Left cardiac atrium (tissue), 4 donors: ENCODE measurements at regions not wholly inside any gene's neighbourhood (a gene's known extent, or its start where the extent isn't known, plus 50 kb on each side); places are given as distances from the start of the nearest gene placed in this dataset.
"Not testable (repeated sequence)": the region's sequence is repeated elsewhere in the genome, so short reads cannot be mapped to it uniquely, and the experiment has no call there.

Experiments used
- ATAC-seq, 2 donors: fragments of 200-7000 bp; cut with Tn5 transposase; one replicate each; pipeline ENCODE4 v1.9.1; 2020; ENCODE audit warnings: mild to moderate bottlenecking in 2 of 2, moderate library complexity in 2 of 2
- DNase-seq: peaks from one replicate; pipeline ENCODE4 v3.0.0-alpha.2; 2020
- intact Hi-C, 2 donors: fragments of 100-400 bp; cut with DNase I; formaldehyde crosslinking; loops; one replicate each; pipeline versions ENCODE4 v1.14.1 to v1.15.1; 2022 to 2023
- donor health status: DM: no; HTN: yes; CAD: no.
- donor health status: DM: no; HTN: yes; CAD: no; lungs with severe emphysema.
- donor health status: DM: yes; HTN: yes; CAD: no.
- donor health status: Dilated cardiomyopathy.

GRCh38 chr10:64374346-64374745, 853.1 kb downstream of the REEP3 start:
- DNase-seq = no peak
- ATAC-seq = no peak
- intact Hi-C loops = no loop called here

GRCh38 chr10:64376167-64376566, 855.0 kb downstream of the REEP3 start:
- no peak for ATAC-seq
- DNase-seq = no peak
- intact Hi-C loops = no loop called here

DNA sequence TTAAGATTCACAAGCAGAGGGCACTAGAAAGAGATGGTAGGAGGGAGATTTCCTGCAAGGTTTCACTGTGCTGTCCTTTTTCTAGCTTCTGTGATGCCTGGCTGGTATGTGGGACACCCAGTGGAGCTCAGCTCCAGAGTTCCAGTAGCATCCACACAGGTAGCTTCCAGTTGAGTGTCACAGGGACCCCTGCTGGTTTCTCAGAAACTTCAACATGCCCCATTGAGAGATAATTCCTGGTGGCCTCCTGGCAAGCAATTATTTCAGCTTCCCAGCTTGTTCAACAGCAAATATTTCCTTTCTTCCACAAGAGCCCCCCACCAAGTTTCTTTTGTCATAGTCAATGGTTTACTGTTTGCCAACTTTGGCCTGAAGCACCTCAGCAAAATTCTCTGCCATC, 858.7 kb downstream of the REEP3 start:
- DNase-seq (no peak), ATAC-seq (no peak)
- intact Hi-C loops = no loop called here

DNA sequence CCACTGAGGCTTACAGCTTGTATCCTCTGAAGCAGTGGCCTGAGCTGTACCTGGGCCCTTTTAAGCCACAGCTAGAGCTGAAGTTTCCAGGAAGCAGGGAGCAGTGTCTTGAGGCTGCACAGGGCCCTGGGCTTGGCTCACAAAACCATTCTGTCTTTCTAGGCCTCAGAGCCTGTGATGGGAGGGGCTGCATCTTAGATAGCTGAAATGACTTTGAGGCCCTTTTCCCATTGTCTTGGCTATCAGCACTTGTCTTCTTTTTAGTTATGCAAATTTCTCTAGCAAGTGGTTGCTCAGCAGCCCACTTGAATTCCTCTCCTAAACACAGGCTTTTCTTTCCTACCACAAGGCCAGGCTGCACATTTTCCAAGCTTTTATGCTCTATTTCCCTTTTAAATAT, 864.2 kb downstream of the REEP3 start:
- intact Hi-C loops = no loop called here
- no peak for DNase-seq
- no peak for ATAC-seq

GRCh38 chr10:64394744-64395143, 873.5 kb downstream of the REEP3 start:
- intact Hi-C loops = no loop called here
- ATAC-seq (peak in 1 of 2 donors; percentile 48), DNase-seq (no peak)

- intact Hi-C loops = no loop called here
- DNase-seq (no peak), ATAC-seq (peak in 1 of 2 donors; percentile 73)
These were observed 875.0 kb downstream of the REEP3 start for GRCh38 chr10:64396105-64396708.

- intact Hi-C loops = no loop called here
- no peak for ATAC-seq
- DNase-seq = no peak
These were observed 875.9 kb downstream of the REEP3 start for GRCh38 chr10:64397125-64397524.

DNA sequence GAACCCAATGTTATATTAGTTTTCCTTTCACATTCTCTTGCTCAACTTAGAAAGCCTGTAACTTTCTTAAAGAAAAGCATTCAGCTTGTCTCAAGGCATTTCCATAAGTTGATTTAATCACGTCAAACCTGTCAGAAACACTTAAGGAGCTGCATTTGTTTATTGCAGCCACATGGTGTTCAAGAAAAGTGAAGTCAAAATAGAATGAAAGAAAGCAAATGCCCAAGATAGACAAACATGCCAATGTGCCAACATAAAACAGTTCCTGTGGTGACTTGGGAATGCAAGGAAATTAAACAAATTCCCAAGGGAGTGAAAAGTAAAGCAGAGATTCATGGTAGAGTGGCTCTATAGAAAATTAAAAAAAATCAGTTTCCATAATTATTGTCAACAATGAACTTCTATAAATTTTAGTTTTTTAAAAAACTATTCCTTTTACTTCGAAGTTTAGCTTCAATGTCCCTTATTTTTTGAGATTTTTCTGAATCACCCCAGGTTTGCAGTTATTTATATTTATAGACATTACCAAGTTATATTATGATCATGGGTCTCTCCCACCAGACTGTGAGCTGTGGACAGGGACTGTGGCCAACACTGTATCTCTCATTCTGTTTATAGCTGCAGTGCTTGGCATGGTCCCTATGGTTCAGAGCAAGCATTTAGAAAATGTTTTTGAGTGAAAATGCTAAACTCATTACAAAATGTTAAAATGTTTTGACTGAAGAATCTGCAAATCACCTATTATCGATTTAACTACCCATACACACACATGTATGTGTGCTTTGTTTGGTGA, 887.4 kb downstream of the REEP3 start:
- DNase-seq = no peak
- intact Hi-C loops = no loop called here
- no peak for ATAC-seq

- intact Hi-C loops = no loop called here
- DNase-seq = no peak
- ATAC-seq = no peak
These were observed 888.1 kb downstream of the REEP3 start for GRCh38 chr10:64409349-64409748.

DNA sequence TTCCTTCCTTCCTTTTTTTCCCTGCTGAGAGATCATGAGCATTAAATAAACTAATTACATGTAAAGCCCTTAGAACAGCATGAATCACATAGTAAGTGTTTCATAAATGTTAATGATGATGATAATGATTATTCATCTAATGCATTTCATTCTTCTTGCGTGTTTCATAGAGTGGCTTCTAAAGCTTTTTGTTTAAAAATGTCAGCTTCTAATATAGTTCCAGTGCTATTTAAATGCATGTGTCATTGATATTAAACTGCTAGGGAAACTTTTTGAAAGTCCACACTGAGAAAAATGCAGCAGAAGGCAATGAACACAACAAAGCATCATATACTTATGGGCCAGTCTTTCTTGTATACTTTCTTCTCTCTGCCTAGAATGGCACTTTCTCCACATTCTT, 894.8 kb downstream of the REEP3 start:
- DNase-seq (no peak), ATAC-seq (no peak)
- intact Hi-C loops = no loop called here

- ATAC-seq (no peak), DNase-seq (no peak)
- intact Hi-C loops = no loop called here
These were observed 898.3 kb downstream of the REEP3 start for GRCh38 chr10:64419461-64419860.

DNA sequence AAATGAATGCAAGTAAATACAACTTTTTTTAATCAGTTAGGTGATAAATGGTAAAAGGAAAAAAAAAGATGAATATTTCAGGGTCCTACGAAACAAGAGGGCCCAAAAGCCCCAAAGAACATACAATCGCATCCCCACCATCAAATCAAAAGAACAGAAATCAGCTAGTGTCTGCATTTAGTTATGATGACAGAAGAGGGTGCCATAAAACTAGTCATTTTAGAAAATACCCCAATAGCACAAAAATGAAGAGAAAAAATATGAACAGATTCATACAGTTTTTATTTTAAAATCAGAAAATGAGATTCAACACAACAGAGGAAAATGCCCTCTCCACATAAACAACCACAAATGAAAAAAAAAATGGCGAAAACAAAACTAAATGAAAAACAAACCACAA, 905.5 kb downstream of the REEP3 start:
- DNase-seq (no peak), ATAC-seq (no peak)
- intact Hi-C loops = no loop called here

GRCh38 chr10:64430690-64431323, 909.6 kb downstream of the REEP3 start:
- ATAC-seq = no peak
- no peak for DNase-seq
- intact Hi-C loops = no loop called here

DNA sequence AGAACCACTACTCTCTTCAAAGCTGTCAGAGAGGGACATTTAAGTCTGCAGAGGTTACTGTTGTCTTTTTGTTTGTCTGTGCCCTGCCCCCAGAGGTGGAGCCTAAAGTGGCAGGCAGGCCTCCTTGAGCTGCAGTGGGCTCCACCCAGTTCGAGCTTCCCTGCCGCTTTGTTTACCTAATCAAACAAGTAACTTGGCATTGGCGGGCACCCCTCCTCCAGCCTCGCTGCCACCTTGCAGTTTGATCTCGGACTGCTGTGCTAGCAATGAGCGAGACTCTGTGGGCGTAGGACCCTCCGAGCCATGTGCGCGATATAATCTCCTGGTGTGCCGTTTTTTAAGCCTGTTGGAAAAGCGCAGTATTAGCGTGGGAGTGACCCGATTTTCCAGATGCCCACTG, 920.7 kb downstream of the REEP3 start:
- DNase-seq, intact Hi-C loops, ATAC-seq: not testable (repeated sequence)

- ATAC-seq = no peak
- DNase-seq = no peak
These were observed 923.0 kb downstream of the REEP3 start for GRCh38 chr10:64444163-64444562.

DNA sequence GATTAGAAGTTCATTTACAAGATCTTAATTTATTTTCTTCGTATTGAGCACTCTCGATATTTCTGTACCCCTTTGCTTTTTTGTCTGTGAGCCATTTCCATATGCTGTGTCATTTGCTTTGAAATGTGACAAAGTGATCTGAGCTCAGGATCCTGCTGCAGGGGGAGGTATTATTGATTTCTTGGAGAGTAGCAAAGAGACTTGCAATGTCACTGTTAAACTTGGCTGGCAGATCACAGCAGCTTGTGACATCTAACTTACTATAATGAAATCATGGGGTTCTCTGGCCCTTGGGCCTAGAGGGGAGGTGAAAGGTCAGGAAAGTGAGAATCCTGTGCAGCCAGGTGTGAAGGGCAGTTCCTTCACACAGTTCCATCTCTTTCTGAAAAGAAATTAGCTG, 923.4 kb downstream of the REEP3 start:
- no peak for DNase-seq
- no peak for ATAC-seq
- intact Hi-C loops = no loop called here

More at GRCh38 chr10:64444163-64444562, 923.0 kb downstream of the REEP3 start:
- intact Hi-C loops = no loop called here

GRCh38 chr10:64449603-64450002, 928.4 kb downstream of the REEP3 start:
- intact Hi-C loops = no loop called here
- ATAC-seq (no peak), DNase-seq (no peak)

- intact Hi-C loops = no loop called here
- ATAC-seq (no peak), DNase-seq (no peak)
These were observed 929.1 kb downstream of the REEP3 start for GRCh38 chr10:64450312-64450711.

- intact Hi-C loops = no loop called here
- no peak for ATAC-seq
- DNase-seq = no peak
These were observed 933.8 kb downstream of the REEP3 start for GRCh38 chr10:64454962-64455361.

GRCh38 chr10:64458306-64458705, 937.1 kb downstream of the REEP3 start:
- DNase-seq (no peak), ATAC-seq (no peak)
- intact Hi-C loops = no loop called here

DNA sequence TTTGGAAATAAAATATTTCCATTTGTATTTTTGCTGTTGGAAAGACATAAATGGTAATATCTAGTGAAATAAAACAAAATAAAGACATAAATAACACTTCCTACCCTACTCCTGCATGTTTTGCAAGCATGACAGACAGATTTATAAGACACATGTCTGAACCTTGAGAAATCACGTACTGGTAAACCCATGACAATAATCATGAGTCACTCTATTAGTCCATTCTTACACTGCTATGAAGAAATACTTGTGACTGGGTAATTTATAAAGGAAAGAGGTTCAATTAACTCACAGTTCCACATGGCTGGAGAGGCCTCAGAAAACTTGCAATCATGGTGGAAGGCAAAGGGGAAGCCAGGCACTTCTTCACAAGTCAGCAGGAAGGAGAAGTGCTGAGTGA, 942.2 kb downstream of the REEP3 start:
- intact Hi-C loops = no loop called here
- DNase-seq (no peak), ATAC-seq (no peak)
